H1 (cell line): ENCODE measurements at regions not wholly inside any gene's neighbourhood (a gene's known extent, or its start where the extent isn't known, plus 50 kb on each side); places are given as distances from the start of the nearest gene placed in this dataset.

Experiments used
- CTCF ChIA-PET: fragments of 300-600 bp; sonication (Branson Sonifier 250); formaldehyde crosslinking; loops from one replicate; lab custom pipeline; 2021; ENCODE audit not compliant: partially characterized antibody; lab: Charles Lee
- POLR2A ChIA-PET: fragments of 300-600 bp; sonication (Branson Sonifier 250); formaldehyde crosslinking; loops from one replicate; lab custom pipeline; 2021; ENCODE audit warnings: inconsistent platforms; ENCODE audit not compliant: partially characterized antibody; lab: Charles Lee
- DNase-seq, 2 experiments: peaks; one replicate each; pipeline versions ENCODE4 v3.0.0 to v3.0.0-alpha.2; 2010 to 2022; ENCODE audit warnings: low spot score in 2 of 2, low read depth in 1 of 2, mixed read lengths in 1 of 2
- FAIRE-seq: peaks from 2 replicates; lab custom pipeline; 2011; peaks lifted over from hg19 to GRCh38; lab: Jason Lieb, UNC
- H2AFZ ChIP-seq: 2 replicates; pipeline ENCODE4 v1.8.1; 2012; ENCODE audit warnings: low read length, inconsistent platforms
- H2AK5ac ChIP-seq: 2 replicates; pipeline ENCODE4 v1.6.1; 2013; ENCODE audit warnings: low read depth, low read length
- H2BK120ac ChIP-seq: replicated peaks from 2 replicates; pipeline ENCODE3; 2013; ENCODE audit warnings: low read depth, low read length, inconsistent platforms
- H2BK12ac ChIP-seq: 2 replicates; pipeline ENCODE4 v1.6.1; 2013; ENCODE audit warnings: low read depth, low read length
- H2BK15ac ChIP-seq: 2 replicates; pipeline ENCODE4 v1.6.1; 2013; ENCODE audit warnings: low read length
- H2BK20ac ChIP-seq: 2 replicates; pipeline ENCODE4 v1.6.1; 2013; ENCODE audit warnings: low read length
- H2BK5ac ChIP-seq: 2 replicates; pipeline ENCODE4 v1.6.1; 2013; ENCODE audit warnings: low read depth, low read length
- H3K14ac ChIP-seq: 2 replicates; pipeline ENCODE4 v1.6.1; 2013; ENCODE audit warnings: inconsistent platforms; ENCODE audit not compliant: insufficient read length
- H3K18ac ChIP-seq: 2 replicates; pipeline ENCODE4 v1.6.1; 2013; ENCODE audit warnings: low read length; ENCODE audit errors: extremely low read depth
- H3K23ac ChIP-seq: 2 replicates; pipeline ENCODE4 v1.6.1; 2013; ENCODE audit warnings: inconsistent platforms; ENCODE audit not compliant: insufficient read length
- H3K23me2 ChIP-seq: 2 replicates; pipeline ENCODE4 v1.6.1; 2013; ENCODE audit warnings: low read depth, low read length
- H3K27ac ChIP-seq: 2 replicates; pipeline ENCODE4 v1.6.1; 2011; ENCODE audit warnings: low read depth, low read length, inconsistent platforms
- H3K27me3 ChIP-seq, 4 experiments: replicated peaks in 1 of 4; 1 replicate in 1 of 4; 2 replicates in 3 of 4; pipeline versions ENCODE4 v1.6.1 to v1.8.1; 2011 to 2013; ENCODE audit warnings: low read length in 3 of 4, mild to moderate bottlenecking in 3 of 4, inconsistent platforms in 2 of 4, mixed read lengths in 2 of 4, moderate library complexity in 1 of 4; ENCODE audit not compliant: control insufficient read depth in 3 of 4, insufficient read depth in 3 of 4; ENCODE audit errors: extremely low read depth in 1 of 4
- H3K36me3 ChIP-seq, 4 experiments: 2 replicates each; pipeline versions ENCODE4 v1.6.1 to v1.8.1; 2011 to 2013; ENCODE audit warnings: mild to moderate bottlenecking in 4 of 4, low read length in 3 of 4, moderate library complexity in 2 of 4, control low read depth in 1 of 4, inconsistent platforms in 1 of 4; ENCODE audit not compliant: insufficient read depth in 4 of 4, control insufficient read depth in 2 of 4
- H3K4ac ChIP-seq: replicated peaks from 2 replicates; pipeline ENCODE3; 2013; ENCODE audit warnings: low read length, low read depth, mixed read lengths, inconsistent platforms; ENCODE audit not compliant: insufficient read length
- H3K4me1 ChIP-seq, 4 experiments: replicated peaks in 1 of 4; 1 replicate in 1 of 4; 2 replicates in 3 of 4; pipeline versions ENCODE4 v1.6.1 to v1.8.1; 2011 to 2013; ENCODE audit warnings: low read length in 3 of 4, inconsistent platforms in 2 of 4, mixed read lengths in 1 of 4; ENCODE audit not compliant: insufficient read depth in 4 of 4, control insufficient read depth in 3 of 4
- H3K4me2 ChIP-seq, 2 experiments: 2 replicates each; pipeline versions ENCODE4 v1.6.1 to v1.8.1; 2011 to 2013; ENCODE audit warnings: low read depth in 2 of 2, low read length in 2 of 2, control low read depth in 1 of 2, inconsistent platforms in 1 of 2, mild to moderate bottlenecking in 1 of 2; ENCODE audit not compliant: insufficient read depth in 1 of 2
- H3K4me3 ChIP-seq, 4 experiments: fragments of 200-600, 300-600 bp in 1 of 4; sonication (generic), shearing (Covaris generic), sonication (Bioruptor Twin) in 1 of 4; 2 replicates each; pipeline versions ENCODE4 v1.5.1 to v1.8.1; 2011 to 2016; ENCODE audit warnings: low read length in 4 of 4, low read depth in 3 of 4, control low read depth in 2 of 4, inconsistent platforms in 2 of 4, mild to moderate bottlenecking in 2 of 4, mixed read lengths in 1 of 4, moderate library complexity in 1 of 4; ENCODE audit not compliant: insufficient read depth in 2 of 4; ENCODE audit errors: extremely low read depth in 1 of 4
- H3K56ac ChIP-seq: replicated peaks from 2 replicates; pipeline ENCODE3; 2013; ENCODE audit warnings: low read depth, mild to moderate bottlenecking, mixed read lengths, low read length, inconsistent platforms; ENCODE audit not compliant: insufficient read length
- H3K79me1 ChIP-seq: 2 replicates; pipeline ENCODE4 v1.6.1; 2013; ENCODE audit warnings: low read depth, low read length, control low read depth
- H3K79me2 ChIP-seq, 2 experiments: 2 replicates each; pipeline versions ENCODE4 v1.6.1 to v1.8.1; 2012 to 2013; ENCODE audit warnings: low read length in 2 of 2, mild to moderate bottlenecking in 2 of 2, inconsistent platforms in 1 of 2; ENCODE audit not compliant: insufficient read depth in 2 of 2, control insufficient read depth in 1 of 2
- H3K9ac ChIP-seq, 4 experiments: replicated peaks in 1 of 4; 1 replicate in 1 of 4; 2 replicates in 3 of 4; pipeline versions ENCODE4 v1.6.1 to v1.8.1; 2011 to 2013; ENCODE audit warnings: low read depth in 3 of 4, low read length in 3 of 4, control low read depth in 2 of 4, mild to moderate bottlenecking in 2 of 4, moderate library complexity in 2 of 4, inconsistent platforms in 1 of 4; ENCODE audit errors: extremely low read depth in 1 of 4
- H3K9me3 ChIP-seq, 2 experiments: 2 replicates each; pipeline versions ENCODE4 v1.6.1 to v1.8.1; 2012 to 2013; ENCODE audit warnings: mild to moderate bottlenecking in 2 of 2, moderate library complexity in 2 of 2, control low read depth in 1 of 2, inconsistent platforms in 1 of 2, low read depth in 1 of 2, low read length in 1 of 2, mixed read lengths in 1 of 2; ENCODE audit not compliant: insufficient read depth in 2 of 2
- H4K20me1 ChIP-seq, 2 experiments: replicated peaks in 1 of 2; 2 replicates each; pipeline versions ENCODE3 to v1.8.1; 2011 to 2013; ENCODE audit warnings: inconsistent platforms in 2 of 2, low read length in 2 of 2, mild to moderate bottlenecking in 1 of 2; ENCODE audit not compliant: insufficient read depth in 2 of 2, control insufficient read depth in 1 of 2
- H4K5ac ChIP-seq: 2 replicates; pipeline ENCODE4 v1.6.1; 2013; ENCODE audit warnings: low read length, low read depth, mixed read lengths, inconsistent platforms; ENCODE audit not compliant: insufficient read length
- H4K8ac ChIP-seq: 2 replicates; pipeline ENCODE4 v1.8.0; 2013; ENCODE audit warnings: mild to moderate bottlenecking, moderate library complexity, low read length, inconsistent platforms; ENCODE audit not compliant: insufficient read depth; ENCODE audit errors: extremely low read depth
- H4K91ac ChIP-seq: replicated peaks from 2 replicates; pipeline ENCODE3; 2013; ENCODE audit warnings: low read length, mixed read lengths, inconsistent platforms; ENCODE audit not compliant: insufficient read length
- CREB1 ChIP-seq: IDR thresholded peaks from 2 replicates; pipeline ENCODE4 v1.6.1; 2012; ENCODE audit warnings: inconsistent platforms
- EP300 ChIP-seq, 2 experiments: IDR thresholded peaks; 1 replicate in 1 of 2; 2 replicates in 1 of 2; pipeline ENCODE4 v1.6.1; 2011 to 2012; ENCODE audit warnings: low read depth in 2 of 2, low read length in 2 of 2, mild to moderate bottlenecking in 2 of 2, borderline replicate concordance in 1 of 2, inconsistent platforms in 1 of 2, moderate library complexity in 1 of 2
- EZH2 ChIP-seq: fragments of 200-600 bp; sonication (generic); IDR thresholded peaks from 2 replicates; pipeline ENCODE4 v1.7.1; 2012; ENCODE audit warnings: low read depth, mild to moderate bottlenecking, moderate library complexity, low read length, inconsistent platforms; ENCODE audit not compliant: severe bottlenecking
- GTF2F1 ChIP-seq: IDR thresholded peaks from 2 replicates; pipeline ENCODE4 v1.6.1; 2012; ENCODE audit warnings: low read depth, low read length, improper control_type of control experiment, borderline replicate concordance
- NANOG ChIP-seq: IDR thresholded peaks from 2 replicates; pipeline ENCODE4 v1.6.1; 2011; ENCODE audit warnings: low read length, low read depth, mild to moderate bottlenecking, inconsistent platforms; ENCODE audit not compliant: insufficient read depth, poor library complexity, severe bottlenecking
- PHF8 ChIP-seq: fragments of 200-600 bp; sonication (generic); conservative IDR thresholded peaks from 2 replicates; pipeline ENCODE4 v1.7.1; 2012; ENCODE audit warnings: low read depth, mild to moderate bottlenecking, inconsistent platforms, low read length, moderate library complexity
- SIRT6 ChIP-seq: IDR thresholded peaks from one replicate; pipeline ENCODE4 v1.7.1; 2012; ENCODE audit warnings: low read length, inconsistent platforms
- SP1 ChIP-seq: IDR thresholded peaks from 2 replicates; pipeline ENCODE4 v1.6.1; 2011; ENCODE audit warnings: low read depth, low read length
- SP2 ChIP-seq: IDR thresholded peaks from 2 replicates; pipeline ENCODE4 v1.6.1; 2012; ENCODE audit warnings: mild to moderate bottlenecking, low read length, inconsistent platforms
- ZNF274 ChIP-seq: IDR thresholded peaks from 2 replicates; pipeline ENCODE4 v1.7.0; 2012; ENCODE audit warnings: low read length, borderline replicate concordance; ENCODE audit errors: extremely low read depth
- WGBS, 2 experiments: shearing (Covaris generic) in 1 of 2; methylation state at CpG; one replicate each; pipeline versions ENCODE4 v1.1.6 to v1.1.7; 2013 to 2015; ENCODE audit warnings: low lambda C conversion rate in 2 of 2, mixed read lengths in 2 of 2, inconsistent platforms in 1 of 2, low coverage in 1 of 2, missing lambda C conversion rate in 1 of 2; ENCODE audit not compliant: insufficient replicate concordance in 2 of 2, insufficient coverage in 1 of 2, insufficient read length in 1 of 2; ENCODE audit errors: extremely low coverage in 1 of 2, missing lambda C conversion rate in 1 of 2; 5-methylcytosine and 5-hydroxymethylcytosine counted together
- TF ChIP-seq, protein P1 (sequence below): IDR thresholded peaks from 2 replicates; pipeline ENCODE4 v1.6.1; 2011; ENCODE audit warnings: low read length, improper control_type of control experiment

- no peaks in the 10 kb centered on the region for H3K79me1 ChIP-seq
- no peak overlapping the region for H2AFZ ChIP-seq
- H4K91ac ChIP-seq: no peak overlapping the region
- no peak overlapping the region for H2AK5ac ChIP-seq
- H3K14ac ChIP-seq: no peak overlapping the region
- H3K79me2 ChIP-seq: no peaks in the 10 kb centered on the region
- no peak overlapping the region for H3K18ac ChIP-seq
- CTCF ChIA-PET: interaction anchor here (0.7 kb wide), 1 partner anchor 22 kb away, joined by 3 read pairs; no protein-coding TSS in a partner anchor
- H4K5ac ChIP-seq: no peak overlapping the region
- H4K20me1 ChIP-seq: no peaks in the 10 kb centered on the region
- no peak overlapping the region for H3K9ac ChIP-seq
- H3K23ac ChIP-seq: no peak overlapping the region
- H4K8ac ChIP-seq: no peak overlapping the region
- H3K4ac ChIP-seq: no peak overlapping the region
- TF ChIP-seq SP2 (no peak), EZH2 (no peak), SIRT6 (no peak), CREB1 (no peak), EP300 (IDR thresholded peaks at IDR 0.05; ENCODE audit: borderline replicate concordance in 1 of 2, low read depth in 2 of 2, low read length in 2 of 2) (no peak), NANOG (no peak), ZNF274 (no peak), SP1 (no peak), GTF2F1 (no peak), PHF8 (no peak)
- TF ChIP-seq, protein P1, sequence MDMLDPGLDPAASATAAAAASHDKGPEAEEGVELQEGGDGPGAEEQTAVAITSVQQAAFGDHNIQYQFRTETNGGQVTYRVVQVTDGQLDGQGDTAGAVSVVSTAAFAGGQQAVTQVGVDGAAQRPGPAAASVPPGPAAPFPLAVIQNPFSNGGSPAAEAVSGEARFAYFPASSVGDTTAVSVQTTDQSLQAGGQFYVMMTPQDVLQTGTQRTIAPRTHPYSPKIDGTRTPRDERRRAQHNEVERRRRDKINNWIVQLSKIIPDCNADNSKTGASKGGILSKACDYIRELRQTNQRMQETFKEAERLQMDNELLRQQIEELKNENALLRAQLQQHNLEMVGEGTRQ: no peak
- TF ChIP-seq, all 59 proteins: peak for 0
- H3K27me3 ChIP-seq: no peaks in the 10 kb centered on the region
- no peak overlapping the region for H2BK120ac ChIP-seq
- no peak overlapping the region for H2BK20ac ChIP-seq
- H3K4me2 ChIP-seq: no peak overlapping the region
- no peaks in the 10 kb centered on the region for H3K36me3 ChIP-seq
- H2BK5ac ChIP-seq: no peak overlapping the region
- POLR2A ChIA-PET: no interaction called here
- no peak overlapping the region for H3K56ac ChIP-seq
- H2BK15ac ChIP-seq: no peak overlapping the region
- H3K4me3 ChIP-seq: no peak overlapping the region
- H3K27ac ChIP-seq: no peak overlapping the region
- H2BK12ac ChIP-seq: no peak overlapping the region
- no peaks in the 10 kb centered on the region for H3K9me3 ChIP-seq
- H3K4me1 ChIP-seq: no peaks in the 10 kb centered on the region
- 71% methylated on average over 1 of the region's 1 CpG; no CpG with 5 or more reads in 1 of the 2 experiments for whole genome bisulfite sequencing, 2 experiments
- DNase-seq (no peak), FAIRE-seq (no peak)
- H3K23me2 ChIP-seq: no peaks in the 10 kb centered on the region
Observed at GRCh38 chr13:58978331-58978730, 1185.4 kb downstream of the DIAPH3 start.
